HepG2 (cell line): ENCODE measurements at regions not wholly inside any gene's neighbourhood (a gene's known extent, or its start where the extent isn't known, plus 50 kb on each side); places are given as distances from the start of the nearest gene placed in this dataset.

Source experiments
- ATAC-seq: fragments of 200-7000 bp; cut with Tn5 transposase; 3 replicates; pipeline ENCODE4 v1.9.1; 2020; ENCODE audit warnings: mild to moderate bottlenecking, moderate library complexity
- BruUV-seq: library from RNA; stranded (reverse); fragments of 400-500 nt; replicated peaks from 2 replicates; lab custom pipeline; 2021; lab: Mats Ljungman, UMichigan
- CTCF ChIA-PET: fragments of 300-600 bp; formaldehyde crosslinking; extraction: SDS; loops from one replicate; lab custom pipeline; 2021; ENCODE audit warnings: low total read pairs, inconsistent platforms, low intra/inter-chr PET ratio; lab: Yijun Ruan, JAX
- POLR2A ChIA-PET: fragments of 350-600 bp; sonication (Branson Sonifier 250); formaldehyde crosslinking; loops from one replicate; lab custom pipeline; 2020; ENCODE audit warnings: antibody characterized with exemption, inconsistent platforms; lab: Yijun Ruan, JAX
- DNase-seq: peaks from one replicate; pipeline ENCODE4 v3.0.0-alpha.2; 2015; ENCODE audit warnings: low spot score
- FAIRE-seq: peaks from 3 replicates; lab custom pipeline; 2011; peaks lifted over from hg19 to GRCh38; lab: Jason Lieb, UNC
- H2AFZ ChIP-seq: one replicate; pipeline ENCODE4 v1.6.1; 2011; ENCODE audit warnings: low read length, inconsistent platforms
- H3K27ac ChIP-seq: fragments of 300-600 bp; 3 replicates; pipeline ENCODE4 v1.8.0; 2011; ENCODE audit warnings: mixed run types, mild to moderate bottlenecking, mixed read lengths, low read length, inconsistent platforms; ENCODE audit not compliant: insufficient read depth; ENCODE audit errors: extremely low read length
- H3K27me3 ChIP-seq, 2 experiments: fragments of 200-600 bp in 1 of 2; 2 replicates in 1 of 2; 3 replicates in 1 of 2; pipeline versions ENCODE4 v1.6.0 to v1.8.0; 2011; ENCODE audit warnings: low read length in 2 of 2, mild to moderate bottlenecking in 2 of 2, moderate library complexity in 2 of 2, inconsistent platforms in 1 of 2; ENCODE audit not compliant: insufficient read depth in 2 of 2, control insufficient read depth in 1 of 2
- H3K36me3 ChIP-seq, 2 experiments: fragments of 200-600 bp in 1 of 2; replicated peaks in 1 of 2; 2 replicates in 1 of 2; 3 replicates in 1 of 2; pipeline versions ENCODE4 v1.5.1 to v1.8.0; 2011; ENCODE audit warnings: low read length in 2 of 2, inconsistent platforms in 1 of 2; ENCODE audit not compliant: insufficient read depth in 2 of 2, control insufficient read depth in 1 of 2
- H3K4me1 ChIP-seq: 2 replicates; pipeline ENCODE4 v1.5.1; 2012; ENCODE audit warnings: low read length, inconsistent platforms; ENCODE audit not compliant: insufficient read depth
- H3K4me2 ChIP-seq: 2 replicates; pipeline ENCODE4 v1.6.0; 2011; ENCODE audit warnings: low read depth, low read length, inconsistent platforms
- H3K4me3 ChIP-seq, 3 experiments: fragments of 200-600 bp in 1 of 3; sonication (generic), shearing (Covaris generic) in 1 of 3; replicated peaks in 1 of 3; 2 replicates each; pipeline ENCODE4 v1.5.1; 2011 to 2016; ENCODE audit warnings: low read length in 3 of 3, inconsistent platforms in 2 of 3, low read depth in 2 of 3, mild to moderate bottlenecking in 2 of 3, control low read depth in 1 of 3, mixed read lengths in 1 of 3; ENCODE audit not compliant: insufficient read depth in 1 of 3
- H3K79me2 ChIP-seq: one replicate; pipeline ENCODE4 v1.6.1; 2011; ENCODE audit warnings: low read length, inconsistent platforms; ENCODE audit not compliant: insufficient read depth
- H3K9ac ChIP-seq: 2 replicates; pipeline ENCODE4 v1.6.0; 2011; ENCODE audit warnings: mild to moderate bottlenecking, low read depth, low read length, inconsistent platforms; ENCODE audit not compliant: insufficient read depth
- H3K9me3 ChIP-seq: 2 replicates; pipeline ENCODE4 v1.5.1; 2012; ENCODE audit warnings: mild to moderate bottlenecking, low read length
- H4K20me1 ChIP-seq: 2 replicates; pipeline ENCODE4 v1.6.0; 2011; ENCODE audit warnings: inconsistent platforms, mild to moderate bottlenecking, low read length, moderate library complexity; ENCODE audit not compliant: insufficient read depth
- ADNP ChIP-seq: sonication (generic); formaldehyde crosslinking; IDR thresholded peaks from 2 replicates; pipeline ENCODE4 v1.4.0; 2020; ENCODE audit warnings: missing genetic modification reagents
- BATF2 ChIP-seq: sonication (generic); formaldehyde crosslinking; IDR thresholded peaks from 2 replicates; pipeline ENCODE4 v1.8.0; 2022; ENCODE audit warnings: mild to moderate bottlenecking, missing genetic modification reagents, moderate library complexity
- LBX2 ChIP-seq: sonication (generic); formaldehyde crosslinking; IDR thresholded peaks from 2 replicates; pipeline ENCODE4 v1.5.0; 2020; ENCODE audit warnings: missing genetic modification reagents, mild to moderate bottlenecking, borderline replicate concordance
- LRRFIP1 ChIP-seq: sonication (generic); formaldehyde crosslinking; conservative IDR thresholded peaks from 2 replicates; pipeline ENCODE4 v1.4.0; 2020; ENCODE audit warnings: missing genetic modification reagents
- MIER2 ChIP-seq: IDR thresholded peaks from 2 replicates; pipeline ENCODE4 v1.6.1; 2016; ENCODE audit warnings: missing biosample characterization, missing genetic modification reagents
- NCOA1 ChIP-seq: sonication (generic); formaldehyde crosslinking; IDR thresholded peaks from 2 replicates; pipeline ENCODE4 v1.9.0; 2021; ENCODE audit warnings: missing genetic modification reagents
- NFATC3 ChIP-seq: sonication (generic); formaldehyde crosslinking; IDR thresholded peaks from 2 replicates; pipeline ENCODE4 v1.5.1; 2020; ENCODE audit warnings: mild to moderate bottlenecking, missing genetic modification reagents
- PAF1 ChIP-seq: IDR thresholded peaks from 2 replicates; pipeline ENCODE4 v1.6.1; 2016; ENCODE audit warnings: missing genetic modification reagents, missing compliant biosample characterization
- PRPF4 ChIP-seq: fragments of 200-400 bp; formaldehyde crosslinking; IDR thresholded peaks from 2 replicates; pipeline ENCODE4 v1.6.1; 2016; ENCODE audit warnings: low read length, low read depth; ENCODE audit not compliant: poor library complexity, severe bottlenecking
- SRF ChIP-seq: IDR thresholded peaks from 2 replicates; pipeline ENCODE4 v1.6.1; 2011; ENCODE audit warnings: mild to moderate bottlenecking, low read depth, low read length, moderate library complexity
- ZFP90 ChIP-seq: sonication (generic); formaldehyde crosslinking; IDR thresholded peaks from 2 replicates; pipeline ENCODE4 v1.8.0; 2022; ENCODE audit warnings: missing genetic modification reagents, mild to moderate bottlenecking, inconsistent platforms, borderline replicate concordance
- ZNF616 ChIP-seq: sonication (generic); formaldehyde crosslinking; IDR thresholded peaks from 2 replicates; pipeline ENCODE4 v1.5.0; 2020; ENCODE audit warnings: low read depth, mild to moderate bottlenecking, missing genetic modification reagents
- ZSCAN29 ChIP-seq: sonication (generic); formaldehyde crosslinking; conservative IDR thresholded peaks from 2 replicates; pipeline ENCODE4 v1.4.0; 2020; ENCODE audit warnings: mild to moderate bottlenecking, missing genetic modification reagents
- WGBS: methylation state at CpG from one replicate; pipeline ENCODE4 v1.1.6; 2017; ENCODE audit warnings: low lambda C conversion rate; 5-methylcytosine and 5-hydroxymethylcytosine counted together
- in situ Hi-C: cut with HindIII; loops from 2 replicates; pipeline ENCODE4 v1.10.0; 2017; ENCODE audit warnings: low pct_unique_long_range_greater_than_20kb; ENCODE audit not compliant: extremely low pct_ligation_motif_present
- intact Hi-C: fragments of 100-400 bp; cut with micrococcal nuclease; formaldehyde crosslinking; loops from one replicate; pipeline ENCODE4 v1.10.0; 2022; ENCODE audit not compliant: unreplicated experiment
- TF ChIP-seq, protein P1 (sequence below): sonication (generic); formaldehyde crosslinking; IDR thresholded peaks from 2 replicates; pipeline ENCODE4 v1.8.0; 2022; ENCODE audit warnings: mild to moderate bottlenecking, missing genetic modification reagents, moderate library complexity

DNA sequence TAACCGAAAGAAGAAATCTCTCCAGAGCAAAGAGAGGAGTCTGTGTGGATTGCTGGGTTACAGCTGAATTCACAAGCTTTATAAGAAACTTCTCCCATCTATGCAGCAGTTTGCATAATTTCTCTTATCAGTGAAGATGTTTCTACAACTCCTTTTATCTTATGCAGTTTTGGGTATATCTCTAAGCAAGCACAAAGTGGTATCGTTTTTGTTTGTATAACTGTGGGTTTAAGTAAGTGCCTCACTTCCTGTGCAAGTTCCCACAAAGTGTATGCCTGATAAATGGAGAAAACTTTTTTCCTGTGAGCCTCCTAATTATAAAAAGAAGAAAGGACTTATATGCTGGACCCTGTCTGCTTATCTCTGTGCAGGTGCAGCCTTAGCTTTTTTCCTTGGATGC is 205.6 kb downstream of the RPS4Y2 start:
- in situ Hi-C loops, result no loop called here
- POLR2A ChIA-PET, result no interaction called here

GRCh38 chrY:20967828-20968227 is 211.9 kb downstream of the RPS4Y2 start:
- ChIA-PET CTCF (no interaction called here), POLR2A (no interaction called here)
- Histone ChIP-seq H3K79me2 (no peaks in the 10 kb centered on the region), H3K9me3 (peaks cover 68% of the 10 kb centered on the region), H3K27ac (no peak overlapping the region), H3K4me3 (no peak overlapping the region), H3K36me3 (no peaks in the 10 kb centered on the region), H4K20me1 (no peaks in the 10 kb centered on the region), H3K27me3 (no peaks in the 10 kb centered on the region), H3K4me2 (no peak overlapping the region), H3K9ac (no peak overlapping the region), H3K4me1 (no peaks in the 10 kb centered on the region), H2AFZ (no peak overlapping the region)
- no peak for FAIRE-seq
- no peak for DNase-seq
- intact Hi-C loops (no loop called here), in situ Hi-C loops (no loop called here)
- no peak for ATAC-seq
- no TSS peak for BruUV-seq
- no peak for TF ChIP-seq SRF
- no peak for TF ChIP-seq ZFP90 (CRISPR knock-in tag)
- TF ChIP-seq ZNF616 (CRISPR knock-in tag), result no peak
- TF ChIP-seq PRPF4, result no peak
- TF ChIP-seq NFATC3, result no peak
- TF ChIP-seq NCOA1, result no peak
- no peak for TF ChIP-seq ZSCAN29 (CRISPR knock-in tag)
- TF ChIP-seq ADNP (CRISPR knock-in tag), result no peak
- TF ChIP-seq PAF1 (CRISPR knock-in tag), result no peak
- no peak for TF ChIP-seq BATF2 (CRISPR knock-in tag)
- no peak for TF ChIP-seq LBX2 (CRISPR knock-in tag)
- no peak for TF ChIP-seq LRRFIP1 (CRISPR knock-in tag)
- TF ChIP-seq MIER2 (CRISPR knock-in tag), result no peak

More for the DNA sequence above, 205.6 kb downstream of the RPS4Y2 start:
- Histone ChIP-seq H3K79me2 (no peaks in the 10 kb centered on the region), H3K27ac (no peak overlapping the region), H3K27me3 (no peaks in the 10 kb centered on the region), H4K20me1 (no peaks in the 10 kb centered on the region), H3K4me3 (no peak overlapping the region), H3K9me3 (peaks cover 50% of the 10 kb centered on the region), H3K9ac (no peak overlapping the region), H3K4me2 (no peak overlapping the region), H3K36me3 (no peaks in the 10 kb centered on the region), H3K4me1 (no peaks in the 10 kb centered on the region), H2AFZ (no peak overlapping the region)
- intact Hi-C loops, result no loop called here
- TF ChIP-seq, protein P1, sequence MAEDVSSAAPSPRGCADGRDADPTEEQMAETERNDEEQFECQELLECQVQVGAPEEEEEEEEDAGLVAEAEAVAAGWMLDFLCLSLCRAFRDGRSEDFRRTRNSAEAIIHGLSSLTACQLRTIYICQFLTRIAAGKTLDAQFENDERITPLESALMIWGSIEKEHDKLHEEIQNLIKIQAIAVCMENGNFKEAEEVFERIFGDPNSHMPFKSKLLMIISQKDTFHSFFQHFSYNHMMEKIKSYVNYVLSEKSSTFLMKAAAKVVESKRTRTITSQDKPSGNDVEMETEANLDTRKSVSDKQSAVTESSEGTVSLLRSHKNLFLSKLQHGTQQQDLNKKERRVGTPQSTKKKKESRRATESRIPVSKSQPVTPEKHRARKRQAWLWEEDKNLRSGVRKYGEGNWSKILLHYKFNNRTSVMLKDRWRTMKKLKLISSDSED, result no peak
- FAIRE-seq, result no peak
- no peak for ATAC-seq
- BruUV-seq, result no TSS peak
- DNase-seq, result no peak
- 0% methylated on average over 2 of the region's 2 CpGs for WGBS
- CTCF ChIA-PET, result no interaction called here
